Kidney (tissue), 13 donors: ENCODE measurements at regions not wholly inside any gene's neighbourhood (a gene's known extent, or its start where the extent isn't known, plus 50 kb on each side); places are given as distances from the start of the nearest gene placed in this dataset.

Source experiments
- DNase-seq, 5 donors: peaks; one replicate each; pipeline ENCODE4 v3.0.0-alpha.2; 2013 to 2020
- FAIRE-seq: peaks from 2 replicates; lab custom pipeline; 2012; peaks lifted over from hg19 to GRCh38; lab: Jason Lieb, UNC
- H3K27ac ChIP-seq, 2 donors: one replicate each; pipeline ENCODE4 v1.7.0; 2013; ENCODE audit warnings: low read depth in 2 of 2, low read length in 2 of 2, inconsistent platforms in 1 of 2
- H3K27me3 ChIP-seq: one replicate; pipeline ENCODE4 v1.7.1; 2013; ENCODE audit warnings: low read length, inconsistent platforms; ENCODE audit not compliant: control insufficient read depth, insufficient read depth
- H3K36me3 ChIP-seq, 3 donors: one replicate each; pipeline versions ENCODE4 v1.7.0 to v1.7.1; 2013; ENCODE audit warnings: low read length in 3 of 3, control low read depth in 1 of 3, inconsistent platforms in 1 of 3; ENCODE audit not compliant: insufficient read depth in 3 of 3, control insufficient read depth in 2 of 3
- H3K4me1 ChIP-seq, 3 donors: one replicate each; pipeline versions ENCODE4 v1.7.0 to v1.7.1; 2013; ENCODE audit warnings: low read length in 3 of 3, inconsistent platforms in 1 of 3, low read depth in 1 of 3; ENCODE audit not compliant: control insufficient read depth in 2 of 3, insufficient read depth in 2 of 3
- H3K4me3 ChIP-seq, 3 donors: one replicate each; pipeline versions ENCODE4 v1.7.0 to v1.8.1; 2013; ENCODE audit warnings: low read length in 3 of 3, control low read depth in 1 of 3, inconsistent platforms in 1 of 3
- H3K9ac ChIP-seq, 3 donors: one replicate each; pipeline versions ENCODE4 v1.7.0 to v1.7.1; 2013; ENCODE audit warnings: low read length in 3 of 3, control low read depth in 1 of 3, inconsistent platforms in 1 of 3
- H3K9me3 ChIP-seq, 3 donors: one replicate each; pipeline versions ENCODE4 v1.7.0 to v1.7.1; 2013; ENCODE audit warnings: low read length in 3 of 3, control low read depth in 1 of 3, inconsistent platforms in 1 of 3; ENCODE audit not compliant: control insufficient read depth in 2 of 3, insufficient read depth in 1 of 3
- CTCF ChIP-seq: IDR thresholded peaks from 3 replicates; pipeline ENCODE4 v1.5.1; 2012; ENCODE audit warnings: mild to moderate bottlenecking, moderate library complexity, borderline replicate concordance; ENCODE audit not compliant: insufficient read depth; ENCODE audit errors: extremely low read depth
- intact Hi-C: fragments of 100-400 bp; cut with DNase I; formaldehyde crosslinking; loops from one replicate; pipeline ENCODE4 v1.11.1; 2022
- donor health status: control.
- donor health status: control.
- donor health status: control.
- donor health status: control.
- donor health status: control.
- donor health status: DM: yes; HTN: yes; CAD: no.
- donor health status: Normal renal cell carcinoma (clear cell type).

GRCh38 chr13:64767054-64767453 is 2463.1 kb downstream of the PCDH9 start:
- intact Hi-C loops, result no loop called here
- H3K4me1 ChIP-seq, result no peaks in the 10 kb centered on the region
- no peaks in the 10 kb centered on the region for H3K27me3 ChIP-seq

GRCh38 chr13:64765636-64766035 is 2464.5 kb downstream of the PCDH9 start:
- no peak for DNase-seq
- no peaks in the 10 kb centered on the region for H3K4me1 ChIP-seq
- H3K27ac ChIP-seq, result no peak overlapping the region
- no peaks in the 10 kb centered on the region for H3K9me3 ChIP-seq
- H3K4me3 ChIP-seq, result no peak overlapping the region
- no peaks in the 10 kb centered on the region for H3K27me3 ChIP-seq
- H3K36me3 ChIP-seq, result no peaks in the 10 kb centered on the region
- no peak overlapping the region for H3K9ac ChIP-seq
- TF ChIP-seq CTCF, result no peak
- intact Hi-C loops, result no loop called here
- FAIRE-seq, result no peak

More at GRCh38 chr13:64767054-64767453, 2463.1 kb downstream of the PCDH9 start:
- H3K4me3 ChIP-seq, result no peak overlapping the region
- no peak for TF ChIP-seq CTCF
- H3K9me3 ChIP-seq, result no peaks in the 10 kb centered on the region
- no peak overlapping the region for H3K9ac ChIP-seq
- H3K36me3 ChIP-seq, result no peaks in the 10 kb centered on the region
- FAIRE-seq (no peak), DNase-seq (peak in 1 of 5 donors; percentile 1)
- H3K27ac ChIP-seq, result no peak overlapping the region

GRCh38 chr13:64758521-64759244 is 2471.5 kb downstream of the PCDH9 start:
- no peaks in the 10 kb centered on the region for H3K36me3 ChIP-seq
- no peaks in the 10 kb centered on the region for H3K27me3 ChIP-seq
- no peak overlapping the region for H3K27ac ChIP-seq
- H3K9ac ChIP-seq, result no peak overlapping the region
- H3K9me3 ChIP-seq, result no peaks in the 10 kb centered on the region
- FAIRE-seq, result no peak
- no peak for TF ChIP-seq CTCF
- DNase-seq, result no peak
- H3K4me3 ChIP-seq, result no peak overlapping the region
- H3K4me1 ChIP-seq, result no peaks in the 10 kb centered on the region
- intact Hi-C loops, result no loop called here

- Histone ChIP-seq H3K9ac (no peak overlapping the region), H3K4me3 (no peak overlapping the region), H3K9me3 (no peaks in the 10 kb centered on the region), H3K36me3 (no peaks in the 10 kb centered on the region), H3K27me3 (no peaks in the 10 kb centered on the region), H3K4me1 (no peaks in the 10 kb centered on the region), H3K27ac (no peak overlapping the region)
- FAIRE-seq, result no peak
- no peak for DNase-seq
- TF ChIP-seq CTCF, result no peak
- intact Hi-C loops, result no loop called here
Measured at GRCh38 chr13:64756621-64757020, 2473.5 kb downstream of the PCDH9 start.
